B cell (primary cell): ENCODE measurements at regions not wholly inside any gene's neighbourhood (a gene's known extent, or its start where the extent isn't known, plus 50 kb on each side); places are given as distances from the start of the nearest gene placed in this dataset.

ENCODE experiments used
- EZH2 ChIP-seq: IDR thresholded peaks from 2 replicates; pipeline ENCODE4 v1.6.1; 2012; ENCODE audit warnings: borderline replicate concordance, low read depth, mild to moderate bottlenecking, moderate library complexity, low read length; ENCODE audit not compliant: insufficient read depth, poor library complexity, severe bottlenecking
- TF ChIP-seq, protein P1 (sequence below): fragments of 200-600 bp; IDR thresholded peaks from one replicate; pipeline ENCODE4 v1.8.0; 2022; ENCODE audit warnings: antibody characterized with exemption, mild to moderate bottlenecking

DNA sequence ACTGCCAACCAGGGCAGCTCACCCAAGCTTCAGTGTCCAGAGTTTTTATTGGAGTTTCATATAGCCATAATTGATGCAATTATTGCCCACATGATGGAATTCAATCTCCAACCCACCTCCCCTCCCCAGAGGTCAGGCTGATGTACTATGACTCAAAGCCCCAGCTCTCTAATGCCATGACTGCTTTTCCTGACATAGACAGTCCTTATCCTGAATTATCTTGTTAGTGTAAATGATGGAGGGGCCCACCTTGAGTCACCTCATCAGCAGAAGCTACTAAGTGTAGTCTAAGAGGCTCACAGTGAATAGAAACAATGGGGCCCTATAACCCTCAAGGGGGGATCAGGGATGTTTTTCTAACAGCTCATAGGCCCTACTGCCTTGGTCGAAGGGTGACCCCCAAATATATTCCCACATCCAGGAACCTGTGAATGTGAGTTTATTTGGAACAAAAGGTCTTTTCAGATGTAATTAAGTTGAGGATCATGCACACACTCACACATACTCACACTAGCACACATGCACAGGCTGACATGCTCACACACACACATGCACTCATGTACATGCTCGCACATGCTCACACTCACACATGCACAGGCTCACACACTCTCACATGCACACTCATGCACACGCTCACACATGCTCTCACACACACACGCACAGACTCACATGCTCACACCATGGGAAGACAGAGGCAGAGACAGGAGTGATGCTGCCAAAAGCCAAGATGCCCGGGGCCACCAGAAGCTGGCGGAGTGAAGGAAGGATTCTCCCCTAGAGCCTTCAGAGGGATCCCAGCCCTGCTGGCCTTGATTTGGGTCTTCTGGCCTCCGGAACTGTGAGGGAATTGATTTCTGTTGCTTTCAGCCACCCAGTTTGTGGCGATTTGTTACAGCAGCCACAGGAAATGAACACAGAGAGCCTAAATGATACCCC is 131.2 kb upstream of the SMAD3 start:
- TF ChIP-seq, protein P1, sequence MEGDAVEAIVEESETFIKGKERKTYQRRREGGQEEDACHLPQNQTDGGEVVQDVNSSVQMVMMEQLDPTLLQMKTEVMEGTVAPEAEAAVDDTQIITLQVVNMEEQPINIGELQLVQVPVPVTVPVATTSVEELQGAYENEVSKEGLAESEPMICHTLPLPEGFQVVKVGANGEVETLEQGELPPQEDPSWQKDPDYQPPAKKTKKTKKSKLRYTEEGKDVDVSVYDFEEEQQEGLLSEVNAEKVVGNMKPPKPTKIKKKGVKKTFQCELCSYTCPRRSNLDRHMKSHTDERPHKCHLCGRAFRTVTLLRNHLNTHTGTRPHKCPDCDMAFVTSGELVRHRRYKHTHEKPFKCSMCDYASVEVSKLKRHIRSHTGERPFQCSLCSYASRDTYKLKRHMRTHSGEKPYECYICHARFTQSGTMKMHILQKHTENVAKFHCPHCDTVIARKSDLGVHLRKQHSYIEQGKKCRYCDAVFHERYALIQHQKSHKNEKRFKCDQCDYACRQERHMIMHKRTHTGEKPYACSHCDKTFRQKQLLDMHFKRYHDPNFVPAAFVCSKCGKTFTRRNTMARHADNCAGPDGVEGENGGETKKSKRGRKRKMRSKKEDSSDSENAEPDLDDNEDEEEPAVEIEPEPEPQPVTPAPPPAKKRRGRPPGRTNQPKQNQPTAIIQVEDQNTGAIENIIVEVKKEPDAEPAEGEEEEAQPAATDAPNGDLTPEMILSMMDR, result no peak
- no peak for TF ChIP-seq EZH2
